HepG2 (cell line): ENCODE measurements at regions not wholly inside any gene's neighbourhood (a gene's known extent, or its start where the extent isn't known, plus 50 kb on each side); places are given as distances from the start of the nearest gene placed in this dataset.

ENCODE experiments used
- EP300 ChIP-seq, 3 experiments: sonication (generic) in 1 of 3; formaldehyde crosslinking in 1 of 3; IDR thresholded peaks; 2 replicates each; pipeline versions ENCODE4 v1.5.1 to v1.6.1; 2011 to 2020; ENCODE audit warnings: low read depth in 2 of 3, low read length in 2 of 3, borderline replicate concordance in 1 of 3, improper control_type of control experiment in 1 of 3, mild to moderate bottlenecking in 1 of 3, missing genetic modification reagents in 1 of 3, moderate library complexity in 1 of 3
- HMG20B ChIP-seq: conservative IDR thresholded peaks from 2 replicates; pipeline ENCODE4 v1.6.1; 2016; ENCODE audit warnings: missing genetic modification reagents, missing compliant biosample characterization
- JUND ChIP-seq: sonication (generic); formaldehyde crosslinking; IDR thresholded peaks from 2 replicates; pipeline ENCODE4 v1.8.0; 2022; ENCODE audit warnings: mild to moderate bottlenecking, missing genetic modification reagents
- SMC3 ChIP-seq: IDR thresholded peaks from 2 replicates; pipeline ENCODE4 v1.6.1; 2011; ENCODE audit warnings: low read length, improper control_type of control experiment
- SP1 ChIP-seq, 2 experiments: fragments of 450-650 bp in 1 of 2; sonication (generic) in 1 of 2; formaldehyde crosslinking in 1 of 2; IDR thresholded peaks; 2 replicates each; pipeline versions ENCODE4 v1.4.0 to v1.6.1; 2016 to 2020; ENCODE audit warnings: missing genetic modification reagents in 1 of 2
- ZNF546 ChIP-seq: sonication (generic); formaldehyde crosslinking; conservative IDR thresholded peaks from 2 replicates; pipeline ENCODE4 v1.8.1; 2023; ENCODE audit warnings: mild to moderate bottlenecking, missing genetic modification reagents

- TF ChIP-seq SMC3, result no peak
- TF ChIP-seq JUND (CRISPR knock-in tag), result no peak
- no peak for TF ChIP-seq HMG20B (CRISPR knock-in tag)
- no peak for TF ChIP-seq ZNF546
- TF ChIP-seq EP300 (IDR thresholded peaks at IDR 0.05; ENCODE audit: low read depth in 2 of 2, low read length in 2 of 2), result no peak
- no peak for TF ChIP-seq EP300 (CRISPR knock-in tag; IDR thresholded peaks at IDR 0.05; ENCODE audit: borderline replicate concordance)
- no peak for TF ChIP-seq SP1 (IDR thresholded peaks at IDR 0.05)
- TF ChIP-seq SP1 (CRISPR knock-in tag; IDR thresholded peaks at IDR 0.05), result no peak
These were observed 441.9 kb downstream of the SOX9 start for GRCh38 chr17:72562615-72563188.
